Globus pallidus (tissue), 1 donor: ENCODE measurements at regions not wholly inside any gene's neighbourhood (a gene's known extent, or its start where the extent isn't known, plus 50 kb on each side); places are given as distances from the start of the nearest gene placed in this dataset.
"Not testable (repeated sequence)": the region's sequence is repeated elsewhere in the genome, so short reads cannot be mapped to it uniquely, and the experiment has no call there.

Experiments used
- DNase-seq: peaks from one replicate; pipeline ENCODE4 v3.0.0-alpha.2; 2015; ENCODE audit warnings: low spot score

GRCh38 chr5:51657340-51658240 lies 274.3 kb downstream of the ISL1 start:
- DNase-seq: no peak

GRCh38 chr5:51661646-51662265 lies 278.5 kb downstream of the ISL1 start:
- DNase-seq: no peak

GRCh38 chr5:51664491-51665250 lies 281.4 kb downstream of the ISL1 start:
- no peak for DNase-seq

- DNase-seq: no peak
These were observed 282.0 kb downstream of the ISL1 start for GRCh38 chr5:51665251-51665593.

GRCh38 chr5:51669095-51669494 lies 285.8 kb downstream of the ISL1 start:
- no peak for DNase-seq

GRCh38 chr5:51678330-51678729 lies 295.1 kb downstream of the ISL1 start:
- DNase-seq: no peak

GRCh38 chr5:51679286-51679685 lies 296.0 kb downstream of the ISL1 start:
- DNase-seq: no peak

GRCh38 chr5:51684794-51685355 lies 301.6 kb downstream of the ISL1 start:
- DNase-seq: no peak

DNA sequence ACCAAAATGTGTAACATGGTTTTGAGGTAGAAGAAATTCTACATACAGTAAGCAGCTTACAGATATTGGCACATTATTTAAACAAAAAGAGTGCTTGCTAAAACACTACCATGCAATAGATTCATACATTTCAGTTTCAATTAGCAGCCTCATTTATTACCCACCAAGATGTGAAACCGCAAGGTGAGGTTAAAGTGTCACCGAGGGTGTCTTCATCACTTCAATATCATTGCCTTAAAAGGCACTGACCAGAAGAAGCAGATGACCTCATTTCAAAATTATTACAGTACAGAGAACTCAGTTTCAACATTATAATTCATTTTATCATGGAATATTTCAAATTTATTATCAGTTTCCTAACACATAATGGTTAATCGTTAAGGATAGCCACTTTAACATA lies 302.2 kb downstream of the ISL1 start:
- DNase-seq: no peak

DNA sequence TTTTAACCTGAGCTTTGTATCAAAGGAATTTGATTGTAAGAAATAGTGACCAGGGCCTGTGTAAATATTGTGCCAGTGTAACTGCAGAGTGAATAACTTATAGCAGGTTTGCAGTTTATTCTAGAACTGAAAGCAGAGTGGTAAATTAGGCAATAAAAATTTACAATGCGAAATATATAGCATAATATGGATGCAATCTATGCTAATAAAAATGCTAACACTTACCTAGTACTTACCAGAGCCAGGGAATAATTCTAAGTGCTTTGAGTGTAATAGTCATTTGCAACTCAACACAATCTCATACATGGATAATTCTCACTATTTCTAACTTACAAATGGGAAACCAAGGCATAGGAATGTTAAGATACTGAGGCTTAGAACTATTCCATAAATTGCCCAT lies 303.4 kb downstream of the ISL1 start:
- no peak for DNase-seq

DNA sequence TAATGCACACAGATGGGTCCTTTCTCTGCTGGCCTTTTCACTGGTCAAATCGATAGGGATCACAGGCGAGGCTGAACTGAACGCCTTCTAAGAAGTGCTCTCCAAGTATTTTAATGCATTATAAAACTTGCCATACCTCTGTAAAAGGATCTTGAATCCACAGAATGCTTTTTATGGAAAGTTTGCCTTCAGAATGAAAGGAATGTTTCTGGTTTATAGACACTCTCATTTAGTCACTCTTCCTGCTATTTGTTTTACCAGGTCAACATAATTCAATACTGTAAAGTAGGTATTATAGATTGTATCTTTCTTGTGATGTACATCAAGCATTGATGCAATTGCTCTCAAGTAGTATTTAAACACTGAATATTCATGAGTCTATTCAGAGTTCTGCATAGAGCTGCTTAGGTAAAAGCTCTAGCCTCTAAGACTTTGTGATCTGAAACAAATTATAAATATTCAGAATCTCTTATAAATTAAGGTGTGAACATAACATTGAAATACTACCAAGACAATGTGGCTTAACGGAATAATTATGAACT lies 308.4 kb downstream of the ISL1 start:
- DNase-seq: no peak

GRCh38 chr5:51694826-51695225 lies 311.6 kb downstream of the ISL1 start:
- DNase-seq: no peak

DNA sequence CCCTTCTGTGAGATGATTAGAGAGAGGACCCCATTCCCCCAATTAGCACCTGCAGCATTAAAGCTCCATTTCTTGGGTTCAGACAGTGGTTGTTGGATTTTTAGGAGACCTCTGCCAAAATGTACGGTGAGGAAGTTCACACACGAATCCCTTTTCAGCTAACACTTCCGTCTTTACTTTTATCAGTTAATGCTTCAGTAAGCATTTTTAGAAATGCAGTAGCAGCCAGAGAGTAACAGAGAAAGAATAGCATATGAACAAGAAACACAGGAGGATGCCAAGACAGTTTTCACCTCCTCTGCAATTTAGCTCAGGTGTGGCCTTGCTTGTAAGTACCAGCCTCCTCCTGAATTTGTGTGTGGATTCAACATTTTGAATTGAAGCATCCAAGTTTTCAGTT lies 312.9 kb downstream of the ISL1 start:
- no peak for DNase-seq

GRCh38 chr5:51702046-51702445 lies 318.8 kb downstream of the ISL1 start:
- not testable (repeated sequence) for DNase-seq

GRCh38 chr5:51712201-51712600 lies 329.0 kb downstream of the ISL1 start:
- no peak for DNase-seq

GRCh38 chr5:51715445-51715844 lies 332.2 kb downstream of the ISL1 start:
- DNase-seq: not testable (repeated sequence)

DNA sequence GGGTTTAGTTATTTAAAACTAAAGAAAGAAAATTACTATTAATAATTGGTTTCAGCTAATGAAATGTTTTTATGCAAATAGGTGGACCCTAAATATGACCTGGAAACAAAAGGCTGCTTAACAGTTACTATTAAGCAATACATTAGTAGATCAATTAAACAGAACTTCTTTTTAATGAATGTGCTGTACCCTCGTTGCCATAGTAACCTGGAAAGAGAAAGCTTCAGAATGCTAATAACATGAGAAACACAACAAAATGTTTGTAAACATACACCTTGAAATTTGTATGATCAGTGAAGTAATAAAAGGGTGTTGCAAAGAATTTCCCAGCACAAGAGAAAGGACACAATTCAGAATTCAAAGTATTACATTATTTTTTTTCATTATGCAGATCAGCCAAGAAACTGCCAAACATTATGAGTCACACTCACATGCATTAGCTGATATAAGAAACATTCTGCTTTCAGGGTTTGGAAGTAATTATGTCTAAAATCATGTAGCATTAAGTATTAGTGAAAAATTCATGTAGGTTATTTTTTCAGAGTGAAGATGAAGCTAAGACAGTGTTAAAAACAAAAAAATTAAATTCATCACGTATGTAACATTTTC lies 348.3 kb downstream of the ISL1 start:
- DNase-seq: no peak

DNA sequence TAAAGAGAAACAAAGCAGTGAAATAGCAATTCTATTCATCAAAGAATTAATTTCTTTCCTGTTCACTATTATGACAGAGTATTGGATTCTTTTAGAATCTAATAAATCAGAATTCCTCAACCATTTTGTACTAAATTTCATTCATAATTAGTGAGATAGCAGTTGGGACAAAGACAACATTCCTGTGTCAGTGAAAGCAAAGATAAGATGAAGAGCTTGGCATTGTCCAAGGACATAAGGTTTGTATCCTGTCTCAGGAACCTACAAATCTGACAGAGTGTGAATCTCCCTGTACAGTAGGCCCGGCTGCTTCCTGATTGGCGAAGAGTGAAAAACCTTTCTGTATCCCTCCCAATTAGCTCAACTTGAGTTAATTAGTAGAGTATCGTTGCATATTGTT lies 349.1 kb downstream of the ISL1 start:
- DNase-seq: no peak

DNA sequence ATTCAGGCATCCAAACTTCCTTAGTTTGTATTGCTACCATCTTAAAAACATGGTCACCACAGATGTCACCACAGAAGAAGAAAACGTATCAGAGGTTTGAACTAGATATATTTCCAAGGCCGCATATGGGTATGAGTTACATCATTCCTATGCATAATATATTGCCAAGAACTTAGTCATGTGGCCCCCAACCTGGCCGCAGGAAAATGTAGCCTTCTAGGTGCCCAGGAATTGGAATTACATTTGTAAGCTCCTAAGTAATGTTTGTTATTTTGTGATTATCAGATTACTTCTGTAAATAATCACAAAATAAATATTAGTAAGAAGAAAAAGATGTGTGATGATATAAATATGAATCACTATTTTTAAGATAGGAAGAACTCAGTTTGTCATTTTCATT lies 351.4 kb downstream of the ISL1 start:
- no peak for DNase-seq

- DNase-seq: no peak
These were observed 362.8 kb downstream of the ISL1 start for GRCh38 chr5:51746023-51746422.

- no peak for DNase-seq
These were observed 365.4 kb downstream of the ISL1 start for GRCh38 chr5:51748647-51749046.
